ENCODE measurements at regions not wholly inside any gene's neighbourhood (a gene's known extent, or its start where the extent isn't known, plus 50 kb on each side); places are given as distances from the start of the nearest gene placed in this dataset.

DNA sequence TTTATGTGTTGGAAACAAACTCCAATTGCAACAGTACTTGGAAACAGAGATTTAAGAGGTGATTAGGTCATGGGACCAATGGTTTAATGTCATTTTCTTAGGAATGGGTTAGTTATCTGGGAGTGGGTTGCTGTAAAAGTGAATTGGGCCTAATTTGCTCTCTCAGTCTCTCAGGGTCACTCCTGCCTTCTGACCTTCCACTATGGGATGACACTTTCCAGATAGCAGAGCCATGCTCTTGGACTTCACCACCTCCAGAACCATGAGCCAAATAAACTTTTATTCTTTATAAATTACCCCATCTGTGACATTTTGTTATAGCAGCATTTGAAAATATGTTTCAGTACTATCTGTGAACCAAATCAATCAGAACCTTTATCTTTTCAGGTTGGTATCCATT is 1509.1 kb downstream of the REEP3 start:
- TF ChIP-seq ZNF600 (tag by site-specific recombination; IDR thresholded peaks at IDR 0.05) (no peak), YY2 (tag by site-specific recombination; IDR thresholded peaks at IDR 0.05) (no peak), GFI1B (tag by site-specific recombination; IDR thresholded peaks at IDR 0.05) (no peak), ZBTB7A (tag by site-specific recombination; IDR thresholded peaks at IDR 0.05; ENCODE audit: low read depth) (no peak)
- TF ChIP-seq, protein P1, sequence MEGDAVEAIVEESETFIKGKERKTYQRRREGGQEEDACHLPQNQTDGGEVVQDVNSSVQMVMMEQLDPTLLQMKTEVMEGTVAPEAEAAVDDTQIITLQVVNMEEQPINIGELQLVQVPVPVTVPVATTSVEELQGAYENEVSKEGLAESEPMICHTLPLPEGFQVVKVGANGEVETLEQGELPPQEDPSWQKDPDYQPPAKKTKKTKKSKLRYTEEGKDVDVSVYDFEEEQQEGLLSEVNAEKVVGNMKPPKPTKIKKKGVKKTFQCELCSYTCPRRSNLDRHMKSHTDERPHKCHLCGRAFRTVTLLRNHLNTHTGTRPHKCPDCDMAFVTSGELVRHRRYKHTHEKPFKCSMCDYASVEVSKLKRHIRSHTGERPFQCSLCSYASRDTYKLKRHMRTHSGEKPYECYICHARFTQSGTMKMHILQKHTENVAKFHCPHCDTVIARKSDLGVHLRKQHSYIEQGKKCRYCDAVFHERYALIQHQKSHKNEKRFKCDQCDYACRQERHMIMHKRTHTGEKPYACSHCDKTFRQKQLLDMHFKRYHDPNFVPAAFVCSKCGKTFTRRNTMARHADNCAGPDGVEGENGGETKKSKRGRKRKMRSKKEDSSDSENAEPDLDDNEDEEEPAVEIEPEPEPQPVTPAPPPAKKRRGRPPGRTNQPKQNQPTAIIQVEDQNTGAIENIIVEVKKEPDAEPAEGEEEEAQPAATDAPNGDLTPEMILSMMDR (tag by site-specific recombination; IDR thresholded peaks at IDR 0.05) = no peak
